ENCODE measurements at regions not wholly inside any gene's neighbourhood (a gene's known extent, or its start where the extent isn't known, plus 50 kb on each side); places are given as distances from the start of the nearest gene placed in this dataset.

DNA sequence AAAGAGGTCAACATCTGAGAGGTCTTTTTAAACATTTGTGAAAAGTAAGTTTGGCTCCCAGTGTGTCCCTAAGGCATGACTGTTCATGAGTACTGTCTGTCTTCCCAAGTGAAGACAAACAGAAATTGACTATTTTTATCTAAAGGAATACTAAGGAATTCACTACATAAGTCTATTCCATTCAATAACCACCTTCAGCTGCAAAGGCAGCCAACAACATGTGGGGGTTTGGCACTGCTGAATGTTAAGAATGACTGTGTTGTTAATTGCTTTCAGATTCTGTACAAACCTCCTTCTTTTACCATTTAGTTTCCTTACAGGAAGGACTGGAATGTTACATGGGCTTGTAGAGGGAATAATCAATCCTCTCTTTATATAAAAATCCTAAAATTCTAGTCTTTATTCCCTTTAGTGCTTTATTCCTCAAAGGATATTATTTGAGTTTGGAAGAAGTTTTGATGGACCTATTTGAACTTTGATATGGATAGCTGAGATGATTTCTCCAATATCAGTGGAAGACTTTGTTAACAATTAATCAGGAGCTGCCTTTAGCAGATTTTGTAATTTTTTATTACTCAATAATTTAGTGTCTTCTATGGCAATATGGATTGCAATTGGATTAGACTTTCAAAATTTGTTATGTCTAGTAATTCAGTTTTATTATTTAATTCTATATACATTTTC lies 201.7 kb upstream of the CHRM3 start:
- TF ChIP-seq CTCF (conservative IDR thresholded peaks at IDR 0.05; ENCODE audit: low read length) (no peak), EZH2phosphoT487 (IDR thresholded peaks at IDR 0.05; ENCODE audit: borderline replicate concordance) (no peak)
